H1 (cell line): ENCODE measurements at regions not wholly inside any gene's neighbourhood (a gene's known extent, or its start where the extent isn't known, plus 50 kb on each side); places are given as distances from the start of the nearest gene placed in this dataset.

ENCODE experiments used
- CTCF ChIA-PET: fragments of 300-600 bp; sonication (Branson Sonifier 250); formaldehyde crosslinking; loops from one replicate; lab custom pipeline; 2021; ENCODE audit not compliant: partially characterized antibody; lab: Charles Lee
- POLR2A ChIA-PET: fragments of 300-600 bp; sonication (Branson Sonifier 250); formaldehyde crosslinking; loops from one replicate; lab custom pipeline; 2021; ENCODE audit warnings: inconsistent platforms; ENCODE audit not compliant: partially characterized antibody; lab: Charles Lee
- DNase-seq, 2 experiments: peaks; one replicate each; pipeline versions ENCODE4 v3.0.0 to v3.0.0-alpha.2; 2010 to 2022; ENCODE audit warnings: low spot score in 2 of 2, low read depth in 1 of 2, mixed read lengths in 1 of 2
- FAIRE-seq: peaks from 2 replicates; lab custom pipeline; 2011; peaks lifted over from hg19 to GRCh38; lab: Jason Lieb, UNC
- H2AFZ ChIP-seq: 2 replicates; pipeline ENCODE4 v1.8.1; 2012; ENCODE audit warnings: low read length, inconsistent platforms
- H2AK5ac ChIP-seq: 2 replicates; pipeline ENCODE4 v1.6.1; 2013; ENCODE audit warnings: low read depth, low read length
- H2BK120ac ChIP-seq: replicated peaks from 2 replicates; pipeline ENCODE3; 2013; ENCODE audit warnings: low read depth, low read length, inconsistent platforms
- H2BK12ac ChIP-seq: 2 replicates; pipeline ENCODE4 v1.6.1; 2013; ENCODE audit warnings: low read depth, low read length
- H2BK15ac ChIP-seq: 2 replicates; pipeline ENCODE4 v1.6.1; 2013; ENCODE audit warnings: low read length
- H2BK20ac ChIP-seq: 2 replicates; pipeline ENCODE4 v1.6.1; 2013; ENCODE audit warnings: low read length
- H2BK5ac ChIP-seq: 2 replicates; pipeline ENCODE4 v1.6.1; 2013; ENCODE audit warnings: low read depth, low read length
- H3K14ac ChIP-seq: 2 replicates; pipeline ENCODE4 v1.6.1; 2013; ENCODE audit warnings: inconsistent platforms; ENCODE audit not compliant: insufficient read length
- H3K18ac ChIP-seq: 2 replicates; pipeline ENCODE4 v1.6.1; 2013; ENCODE audit warnings: low read length; ENCODE audit errors: extremely low read depth
- H3K23ac ChIP-seq: 2 replicates; pipeline ENCODE4 v1.6.1; 2013; ENCODE audit warnings: inconsistent platforms; ENCODE audit not compliant: insufficient read length
- H3K23me2 ChIP-seq: 2 replicates; pipeline ENCODE4 v1.6.1; 2013; ENCODE audit warnings: low read depth, low read length
- H3K27ac ChIP-seq: 2 replicates; pipeline ENCODE4 v1.6.1; 2011; ENCODE audit warnings: low read depth, low read length, inconsistent platforms
- H3K27me3 ChIP-seq, 4 experiments: replicated peaks in 1 of 4; 1 replicate in 1 of 4; 2 replicates in 3 of 4; pipeline versions ENCODE4 v1.6.1 to v1.8.1; 2011 to 2013; ENCODE audit warnings: low read length in 3 of 4, mild to moderate bottlenecking in 3 of 4, inconsistent platforms in 2 of 4, mixed read lengths in 2 of 4, moderate library complexity in 1 of 4; ENCODE audit not compliant: control insufficient read depth in 3 of 4, insufficient read depth in 3 of 4; ENCODE audit errors: extremely low read depth in 1 of 4
- H3K36me3 ChIP-seq, 4 experiments: 2 replicates each; pipeline versions ENCODE4 v1.6.1 to v1.8.1; 2011 to 2013; ENCODE audit warnings: mild to moderate bottlenecking in 4 of 4, low read length in 3 of 4, moderate library complexity in 2 of 4, control low read depth in 1 of 4, inconsistent platforms in 1 of 4; ENCODE audit not compliant: insufficient read depth in 4 of 4, control insufficient read depth in 2 of 4
- H3K4ac ChIP-seq: replicated peaks from 2 replicates; pipeline ENCODE3; 2013; ENCODE audit warnings: low read length, low read depth, mixed read lengths, inconsistent platforms; ENCODE audit not compliant: insufficient read length
- H3K4me1 ChIP-seq, 4 experiments: replicated peaks in 1 of 4; 1 replicate in 1 of 4; 2 replicates in 3 of 4; pipeline versions ENCODE4 v1.6.1 to v1.8.1; 2011 to 2013; ENCODE audit warnings: low read length in 3 of 4, inconsistent platforms in 2 of 4, mixed read lengths in 1 of 4; ENCODE audit not compliant: insufficient read depth in 4 of 4, control insufficient read depth in 3 of 4
- H3K4me2 ChIP-seq, 2 experiments: 2 replicates each; pipeline versions ENCODE4 v1.6.1 to v1.8.1; 2011 to 2013; ENCODE audit warnings: low read depth in 2 of 2, low read length in 2 of 2, control low read depth in 1 of 2, inconsistent platforms in 1 of 2, mild to moderate bottlenecking in 1 of 2; ENCODE audit not compliant: insufficient read depth in 1 of 2
- H3K4me3 ChIP-seq, 4 experiments: fragments of 200-600, 300-600 bp in 1 of 4; sonication (generic), shearing (Covaris generic), sonication (Bioruptor Twin) in 1 of 4; 2 replicates each; pipeline versions ENCODE4 v1.5.1 to v1.8.1; 2011 to 2016; ENCODE audit warnings: low read length in 4 of 4, low read depth in 3 of 4, control low read depth in 2 of 4, inconsistent platforms in 2 of 4, mild to moderate bottlenecking in 2 of 4, mixed read lengths in 1 of 4, moderate library complexity in 1 of 4; ENCODE audit not compliant: insufficient read depth in 2 of 4; ENCODE audit errors: extremely low read depth in 1 of 4
- H3K56ac ChIP-seq: replicated peaks from 2 replicates; pipeline ENCODE3; 2013; ENCODE audit warnings: low read depth, mild to moderate bottlenecking, mixed read lengths, low read length, inconsistent platforms; ENCODE audit not compliant: insufficient read length
- H3K79me1 ChIP-seq: 2 replicates; pipeline ENCODE4 v1.6.1; 2013; ENCODE audit warnings: low read depth, low read length, control low read depth
- H3K79me2 ChIP-seq, 2 experiments: 2 replicates each; pipeline versions ENCODE4 v1.6.1 to v1.8.1; 2012 to 2013; ENCODE audit warnings: low read length in 2 of 2, mild to moderate bottlenecking in 2 of 2, inconsistent platforms in 1 of 2; ENCODE audit not compliant: insufficient read depth in 2 of 2, control insufficient read depth in 1 of 2
- H3K9ac ChIP-seq, 4 experiments: replicated peaks in 1 of 4; 1 replicate in 1 of 4; 2 replicates in 3 of 4; pipeline versions ENCODE4 v1.6.1 to v1.8.1; 2011 to 2013; ENCODE audit warnings: low read depth in 3 of 4, low read length in 3 of 4, control low read depth in 2 of 4, mild to moderate bottlenecking in 2 of 4, moderate library complexity in 2 of 4, inconsistent platforms in 1 of 4; ENCODE audit errors: extremely low read depth in 1 of 4
- H3K9me3 ChIP-seq, 2 experiments: 2 replicates each; pipeline versions ENCODE4 v1.6.1 to v1.8.1; 2012 to 2013; ENCODE audit warnings: mild to moderate bottlenecking in 2 of 2, moderate library complexity in 2 of 2, control low read depth in 1 of 2, inconsistent platforms in 1 of 2, low read depth in 1 of 2, low read length in 1 of 2, mixed read lengths in 1 of 2; ENCODE audit not compliant: insufficient read depth in 2 of 2
- H4K20me1 ChIP-seq, 2 experiments: replicated peaks in 1 of 2; 2 replicates each; pipeline versions ENCODE3 to v1.8.1; 2011 to 2013; ENCODE audit warnings: inconsistent platforms in 2 of 2, low read length in 2 of 2, mild to moderate bottlenecking in 1 of 2; ENCODE audit not compliant: insufficient read depth in 2 of 2, control insufficient read depth in 1 of 2
- H4K5ac ChIP-seq: 2 replicates; pipeline ENCODE4 v1.6.1; 2013; ENCODE audit warnings: low read length, low read depth, mixed read lengths, inconsistent platforms; ENCODE audit not compliant: insufficient read length
- H4K8ac ChIP-seq: 2 replicates; pipeline ENCODE4 v1.8.0; 2013; ENCODE audit warnings: mild to moderate bottlenecking, moderate library complexity, low read length, inconsistent platforms; ENCODE audit not compliant: insufficient read depth; ENCODE audit errors: extremely low read depth
- H4K91ac ChIP-seq: replicated peaks from 2 replicates; pipeline ENCODE3; 2013; ENCODE audit warnings: low read length, mixed read lengths, inconsistent platforms; ENCODE audit not compliant: insufficient read length
- EGR1 ChIP-seq: IDR thresholded peaks from 2 replicates; pipeline ENCODE4 v1.6.1; 2011; ENCODE audit warnings: low read depth, low read length, borderline replicate concordance
- GTF2F1 ChIP-seq: IDR thresholded peaks from 2 replicates; pipeline ENCODE4 v1.6.1; 2012; ENCODE audit warnings: low read depth, low read length, improper control_type of control experiment, borderline replicate concordance
- TEAD4 ChIP-seq: IDR thresholded peaks from 2 replicates; pipeline ENCODE4 v1.6.1; 2012; ENCODE audit warnings: low read depth, low read length, inconsistent platforms, mixed read lengths
- WGBS, 2 experiments: shearing (Covaris generic) in 1 of 2; methylation state at CpG; one replicate each; pipeline versions ENCODE4 v1.1.6 to v1.1.7; 2013 to 2015; ENCODE audit warnings: low lambda C conversion rate in 2 of 2, mixed read lengths in 2 of 2, inconsistent platforms in 1 of 2, low coverage in 1 of 2, missing lambda C conversion rate in 1 of 2; ENCODE audit not compliant: insufficient replicate concordance in 2 of 2, insufficient coverage in 1 of 2, insufficient read length in 1 of 2; ENCODE audit errors: extremely low coverage in 1 of 2, missing lambda C conversion rate in 1 of 2; 5-methylcytosine and 5-hydroxymethylcytosine counted together

DNA sequence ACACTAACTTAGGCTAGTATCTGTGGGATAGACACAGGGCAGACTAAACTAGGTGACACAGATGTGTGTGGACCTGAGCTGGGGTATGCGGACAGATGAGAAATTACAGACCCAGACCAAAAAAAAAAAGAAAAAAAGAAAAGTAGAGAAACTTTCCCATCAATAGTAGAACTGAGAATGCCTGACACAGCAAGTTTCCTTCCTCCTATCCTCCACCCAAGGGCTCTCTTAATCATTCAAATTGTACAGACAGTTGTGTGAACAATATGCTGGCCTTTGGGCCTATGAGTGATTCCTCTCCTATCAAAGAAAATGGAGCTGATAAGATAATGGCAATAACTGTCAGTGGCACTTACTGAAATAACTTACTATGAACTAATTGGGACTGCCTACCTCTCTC, 226.7 kb upstream of the PRDM1 start:
- no peak for DNase-seq
- H3K9me3 ChIP-seq = peaks cover 0 to 7% of the 10 kb centered on the region in 2 experiments; a peak in 1 of 4 replicates
- no peak overlapping the region for H3K27ac ChIP-seq
- no peaks in the 10 kb centered on the region; the same call in 1 of the 2 replicates for H3K23me2 ChIP-seq
- POLR2A ChIA-PET = no interaction called here
- TF ChIP-seq GTF2F1 = no peak
- TF ChIP-seq TEAD4 = no peak
- TF ChIP-seq EGR1 = no peak
- TF ChIP-seq, all 59 proteins: peak for 0
- H3K4me3 ChIP-seq = no peak overlapping the region
- H2AK5ac ChIP-seq = no peak overlapping the region
- H3K18ac ChIP-seq = no peak overlapping the region
- CTCF ChIA-PET = interaction anchor here (1.2 kb wide), 1 partner anchor 18 kb away, joined by 3 read pairs; no protein-coding TSS in a partner anchor
- H4K20me1 ChIP-seq = no peaks in the 10 kb centered on the region
- H4K5ac ChIP-seq = no peak overlapping the region
- no peak overlapping the region for H3K4me2 ChIP-seq
- FAIRE-seq = no peak
- no peak overlapping the region for H2BK15ac ChIP-seq
- no peak overlapping the region for H3K14ac ChIP-seq
- no peak overlapping the region for H3K4ac ChIP-seq
- H3K27me3 ChIP-seq = no peaks in the 10 kb centered on the region
- no peaks in the 10 kb centered on the region for H3K36me3 ChIP-seq
- H2AFZ ChIP-seq = no peak overlapping the region
- no peak overlapping the region for H3K23ac ChIP-seq
- H2BK20ac ChIP-seq = no peak overlapping the region
- H3K79me2 ChIP-seq = no peaks in the 10 kb centered on the region
- no peak overlapping the region for H3K56ac ChIP-seq
- no peak overlapping the region for H4K8ac ChIP-seq
- no peak overlapping the region for H4K91ac ChIP-seq
- no peak overlapping the region for H3K9ac ChIP-seq
- H3K79me1 ChIP-seq = no peaks in the 10 kb centered on the region
- no peak overlapping the region for H2BK12ac ChIP-seq
- no peak overlapping the region for H2BK120ac ChIP-seq
- no peak overlapping the region for H2BK5ac ChIP-seq
- WGBS, 2 experiments = 95% methylated on average over 1 of the region's 1 CpG; no CpG with 5 or more reads in 1 of the 2 experiments
- no peaks in the 10 kb centered on the region for H3K4me1 ChIP-seq
